IMR-90 (cell line): ENCODE measurements at regions not wholly inside any gene's neighbourhood (a gene's known extent, or its start where the extent isn't known, plus 50 kb on each side); places are given as distances from the start of the nearest gene placed in this dataset.

Experiments
- ATAC-seq: fragments of 200-7000 bp; cut with Tn5 transposase; 2 replicates; pipeline ENCODE4 v1.9.1; 2020; ENCODE audit warnings: low read depth, mild to moderate bottlenecking, moderate library complexity
- BruUV-seq: library from RNA; stranded (reverse); fragments of 400-500 nt; replicated peaks from 2 replicates; lab custom pipeline; 2021; lab: Mats Ljungman, UMichigan
- CTCF ChIA-PET: fragments of 300-600 bp; formaldehyde crosslinking; extraction: SDS; loops from one replicate; lab custom pipeline; 2021; ENCODE audit warnings: antibody characterized with exemption; lab: Yijun Ruan, JAX
- POLR2A ChIA-PET: fragments of 300-600 bp; sonication (Branson Sonifier 250); formaldehyde crosslinking; loops from one replicate; lab custom pipeline; 2022; ENCODE audit warnings: antibody characterized with exemption; ENCODE audit not compliant: unreplicated experiment; lab: Charles Lee
- DNase-seq: peaks from one replicate; pipeline ENCODE4 v3.0.0; 2013
- H2AFZ ChIP-seq: replicated peaks from 2 replicates; pipeline ENCODE3; 2013; ENCODE audit warnings: low read length, mild to moderate bottlenecking; ENCODE audit not compliant: poor library complexity
- H2AK5ac ChIP-seq: 2 replicates; pipeline ENCODE4 v1.6.1; 2013; ENCODE audit warnings: low read depth, low read length, inconsistent platforms
- H2AK9ac ChIP-seq: replicated peaks from 2 replicates; pipeline ENCODE3; 2013; ENCODE audit warnings: mild to moderate bottlenecking, low read depth, low read length, moderate library complexity; ENCODE audit not compliant: poor library complexity
- H2BK120ac ChIP-seq: 2 replicates; pipeline ENCODE4 v1.6.1; 2013; ENCODE audit warnings: low read depth, low read length, inconsistent platforms
- H2BK15ac ChIP-seq: 3 replicates; pipeline ENCODE4 v1.6.1; 2013; ENCODE audit warnings: low read depth, low read length, inconsistent platforms
- H2BK20ac ChIP-seq: 2 replicates; pipeline ENCODE4 v1.6.1; 2013; ENCODE audit warnings: low read depth, mild to moderate bottlenecking, inconsistent platforms, low read length, moderate library complexity
- H2BK5ac ChIP-seq: 2 replicates; pipeline ENCODE4 v1.6.1; 2013; ENCODE audit warnings: mild to moderate bottlenecking, low read depth, low read length, inconsistent platforms; ENCODE audit not compliant: poor library complexity, severe bottlenecking
- H3K14ac ChIP-seq: replicated peaks from 2 replicates; pipeline ENCODE4 v1.6.1; 2013; ENCODE audit warnings: low read depth, low read length, inconsistent platforms
- H3K18ac ChIP-seq: 2 replicates; pipeline ENCODE4 v1.6.1; 2013; ENCODE audit warnings: low read depth, low read length, control low read depth
- H3K23ac ChIP-seq: 2 replicates; pipeline ENCODE4 v1.6.1; 2013; ENCODE audit warnings: low read depth, low read length, inconsistent platforms
- H3K27ac ChIP-seq: 2 replicates; pipeline ENCODE4 v1.5.1; 2013; ENCODE audit warnings: mild to moderate bottlenecking, control low read depth, low read length; ENCODE audit not compliant: insufficient read depth
- H3K27me3 ChIP-seq: 2 replicates; pipeline ENCODE4 v1.6.1; 2013; ENCODE audit warnings: low read length; ENCODE audit not compliant: control insufficient read depth, insufficient read depth
- H3K36me3 ChIP-seq: 2 replicates; pipeline ENCODE4 v1.6.1; 2013; ENCODE audit warnings: low read length, mixed read lengths; ENCODE audit not compliant: control insufficient read depth, insufficient read depth
- H3K4ac ChIP-seq: 2 replicates; pipeline ENCODE4 v1.6.1; 2013; ENCODE audit warnings: low read depth, low read length, inconsistent platforms
- H3K4me1 ChIP-seq: 2 replicates; pipeline ENCODE4 v1.6.1; 2013; ENCODE audit warnings: low read length, mixed read lengths; ENCODE audit not compliant: control insufficient read depth, insufficient read depth
- H3K4me2 ChIP-seq: 2 replicates; pipeline ENCODE4 v1.6.1; 2013; ENCODE audit warnings: low read depth, mild to moderate bottlenecking, control low read depth, low read length, moderate library complexity
- H3K4me3 ChIP-seq: 2 replicates; pipeline ENCODE4 v1.5.1; 2013; ENCODE audit warnings: low read depth, mild to moderate bottlenecking, control low read depth, low read length, moderate library complexity; ENCODE audit not compliant: insufficient read depth
- H3K56ac ChIP-seq: 2 replicates; pipeline ENCODE4 v1.6.1; 2013; ENCODE audit warnings: low read length, inconsistent platforms; ENCODE audit not compliant: insufficient read depth; ENCODE audit errors: extremely low read depth
- H3K79me1 ChIP-seq, 2 experiments: 2 replicates each; pipeline ENCODE4 v1.6.1; 2013; ENCODE audit warnings: low read length in 2 of 2, inconsistent platforms in 1 of 2, low read depth in 1 of 2
- H3K9ac ChIP-seq: 2 replicates; pipeline ENCODE4 v1.6.1; 2013; ENCODE audit warnings: low read depth, low read length, control low read depth
- H3K9me1 ChIP-seq: 2 replicates; pipeline ENCODE4 v1.6.1; 2013; ENCODE audit warnings: low read length, inconsistent platforms; ENCODE audit not compliant: insufficient read depth
- H3K9me3 ChIP-seq: 2 replicates; pipeline ENCODE4 v1.6.1; 2013; ENCODE audit warnings: low read length; ENCODE audit not compliant: control insufficient read depth, insufficient read depth
- H4K20me1 ChIP-seq: 2 replicates; pipeline ENCODE4 v1.6.1; 2013; ENCODE audit warnings: low read length, inconsistent platforms; ENCODE audit not compliant: insufficient read depth
- H4K5ac ChIP-seq: 2 replicates; pipeline ENCODE4 v1.6.1; 2013; ENCODE audit warnings: mild to moderate bottlenecking, low read depth, low read length, control low read depth
- H4K8ac ChIP-seq, 2 experiments: 2 replicates each; pipeline ENCODE4 v1.6.1; 2013; ENCODE audit warnings: low read depth in 2 of 2, low read length in 2 of 2, control low read depth in 1 of 2, inconsistent platforms in 1 of 2
- H4K91ac ChIP-seq: 2 replicates; pipeline ENCODE4 v1.6.1; 2013; ENCODE audit warnings: low read depth, low read length, inconsistent platforms; ENCODE audit not compliant: insufficient read depth
- BHLHE40 ChIP-seq: fragments of 150-350 bp; IDR thresholded peaks from 2 replicates; pipeline ENCODE4 v1.6.1; 2016; ENCODE audit warnings: mild to moderate bottlenecking, low read depth, low read length
- CEBPB ChIP-seq: IDR thresholded peaks from 2 replicates; pipeline ENCODE4 v1.6.1; 2012; ENCODE audit warnings: low read depth, low read length, improper control_type of control experiment
- CHD1 ChIP-seq: IDR thresholded peaks from 2 replicates; pipeline ENCODE4 v1.6.1; 2012; ENCODE audit warnings: low read depth, low read length, improper control_type of control experiment
- FOS ChIP-seq: fragments of 150-350 bp; IDR thresholded peaks from 2 replicates; pipeline ENCODE4 v1.6.1; 2016; ENCODE audit warnings: low read depth, low read length
- MAFK ChIP-seq: IDR thresholded peaks from 2 replicates; pipeline ENCODE4 v1.6.1; 2012; ENCODE audit warnings: low read depth, low read length, improper control_type of control experiment
- MAZ ChIP-seq: IDR thresholded peaks from 2 replicates; pipeline ENCODE4 v1.6.1; 2012; ENCODE audit warnings: low read depth, mild to moderate bottlenecking, low read length, improper control_type of control experiment, moderate library complexity, borderline replicate concordance
- MXI1 ChIP-seq: IDR thresholded peaks from 2 replicates; pipeline ENCODE4 v1.6.1; 2012; ENCODE audit warnings: low read depth, mild to moderate bottlenecking, low read length, moderate library complexity, borderline replicate concordance
- NFE2L2 ChIP-seq: fragments of 150-350 bp; IDR thresholded peaks from 2 replicates; pipeline ENCODE4 v1.6.1; 2016; ENCODE audit warnings: low read depth, mild to moderate bottlenecking, low read length
- POLR2A ChIP-seq: IDR thresholded peaks from 2 replicates; pipeline ENCODE4 v1.6.1; 2012; ENCODE audit warnings: mild to moderate bottlenecking, low read depth, low read length
- RAD21 ChIP-seq: IDR thresholded peaks from 2 replicates; pipeline ENCODE4 v1.6.1; 2012; ENCODE audit warnings: low read length, improper control_type of control experiment
- RCOR1 ChIP-seq: IDR thresholded peaks from 2 replicates; pipeline ENCODE4 v1.6.1; 2012; ENCODE audit warnings: mild to moderate bottlenecking, low read length, improper control_type of control experiment; ENCODE audit not compliant: insufficient replicate concordance
- RFX5 ChIP-seq: IDR thresholded peaks from 2 replicates; pipeline ENCODE4 v1.8.0; 2012; ENCODE audit warnings: low read depth, mild to moderate bottlenecking, low read length, moderate library complexity
- SMC3 ChIP-seq: fragments of 150-350 bp; IDR thresholded peaks from 2 replicates; pipeline ENCODE4 v1.6.1; 2016; ENCODE audit warnings: low read depth, mild to moderate bottlenecking, antibody characterized with exemption, low read length, moderate library complexity
- dilution Hi-C: fragments of 300-500 bp; cut with HindIII; formaldehyde crosslinking; loops from one replicate; pipeline ENCODE4 v1.14.3; 2018; ENCODE audit warnings: low sequenced_read_pairs; ENCODE audit not compliant: unreplicated experiment
- in situ Hi-C: fragments of 300-500 bp; cut with MboI; formaldehyde crosslinking; loops from 3 replicates; pipeline ENCODE4 v1.14.3; 2019; ENCODE audit warnings: low sequenced_read_pairs, inconsistent platforms, mixed read lengths
- intact Hi-C: fragments of 100-400 bp; cut with micrococcal nuclease; formaldehyde crosslinking; loops from 2 replicates; pipeline ENCODE4 v1.10.0; 2022
- TF ChIP-seq, protein P1 (sequence below): fragments of 150-350 bp; IDR thresholded peaks from 2 replicates; pipeline ENCODE4 v1.6.1; 2017; ENCODE audit warnings: mild to moderate bottlenecking, antibody characterized with exemption, low read length, low read depth
- TF ChIP-seq, protein P2 (sequence below): conservative IDR thresholded peaks from 2 replicates; pipeline ENCODE4 v1.5.1; 2012; ENCODE audit warnings: mild to moderate bottlenecking, low read depth, low read length, improper control_type of control experiment
- TF ChIP-seq, protein P3 (sequence below): fragments of 150-350 bp; IDR thresholded peaks from 2 replicates; pipeline ENCODE4 v1.6.1; 2016; ENCODE audit warnings: low read depth, mild to moderate bottlenecking, low read length, moderate library complexity, borderline replicate concordance

DNA sequence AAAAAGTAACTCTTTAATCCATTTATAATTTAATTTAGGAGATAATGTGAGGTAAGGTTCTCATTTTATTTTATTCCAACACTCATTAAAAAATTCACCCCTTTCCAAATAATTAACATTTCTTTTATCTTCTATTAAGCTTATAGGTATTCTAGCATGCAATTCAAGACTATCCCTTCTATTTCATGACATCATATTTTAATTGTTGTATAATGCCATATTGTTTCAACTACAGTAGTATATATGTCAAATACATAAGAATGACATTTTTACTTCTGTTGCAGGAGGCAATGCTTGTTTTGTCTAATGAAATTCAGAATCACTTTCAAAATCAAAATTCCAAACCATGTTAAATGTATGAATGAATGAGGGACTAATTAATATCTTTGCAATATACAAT, 76.2 kb downstream of the MAFB start:
- H3K9me1 ChIP-seq = no peaks in the 10 kb centered on the region
- in situ Hi-C loops (no loop called here), intact Hi-C loops (loop anchor here (5.0 kb wide), 1 partner anchor 1506 kb away; no protein-coding TSS in a partner anchor), dilution Hi-C loops (no loop called here)
- no peak overlapping the region for H2BK120ac ChIP-seq
- H3K4me2 ChIP-seq = no peak overlapping the region
- H2AFZ ChIP-seq = no peak overlapping the region
- ChIA-PET CTCF (no interaction called here), POLR2A (no interaction called here)
- no peaks in the 10 kb centered on the region for H3K36me3 ChIP-seq
- H3K56ac ChIP-seq = no peak overlapping the region
- H3K4me3 ChIP-seq = no peak overlapping the region
- H2BK20ac ChIP-seq = no peak overlapping the region
- H4K5ac ChIP-seq = no peak overlapping the region
- no peak overlapping the region for H3K18ac ChIP-seq
- no peak overlapping the region for H3K14ac ChIP-seq
- TF ChIP-seq, protein P1, sequence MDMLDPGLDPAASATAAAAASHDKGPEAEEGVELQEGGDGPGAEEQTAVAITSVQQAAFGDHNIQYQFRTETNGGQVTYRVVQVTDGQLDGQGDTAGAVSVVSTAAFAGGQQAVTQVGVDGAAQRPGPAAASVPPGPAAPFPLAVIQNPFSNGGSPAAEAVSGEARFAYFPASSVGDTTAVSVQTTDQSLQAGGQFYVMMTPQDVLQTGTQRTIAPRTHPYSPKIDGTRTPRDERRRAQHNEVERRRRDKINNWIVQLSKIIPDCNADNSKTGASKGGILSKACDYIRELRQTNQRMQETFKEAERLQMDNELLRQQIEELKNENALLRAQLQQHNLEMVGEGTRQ = no peak
- TF ChIP-seq RFX5 = no peak
- TF ChIP-seq, protein P2, sequence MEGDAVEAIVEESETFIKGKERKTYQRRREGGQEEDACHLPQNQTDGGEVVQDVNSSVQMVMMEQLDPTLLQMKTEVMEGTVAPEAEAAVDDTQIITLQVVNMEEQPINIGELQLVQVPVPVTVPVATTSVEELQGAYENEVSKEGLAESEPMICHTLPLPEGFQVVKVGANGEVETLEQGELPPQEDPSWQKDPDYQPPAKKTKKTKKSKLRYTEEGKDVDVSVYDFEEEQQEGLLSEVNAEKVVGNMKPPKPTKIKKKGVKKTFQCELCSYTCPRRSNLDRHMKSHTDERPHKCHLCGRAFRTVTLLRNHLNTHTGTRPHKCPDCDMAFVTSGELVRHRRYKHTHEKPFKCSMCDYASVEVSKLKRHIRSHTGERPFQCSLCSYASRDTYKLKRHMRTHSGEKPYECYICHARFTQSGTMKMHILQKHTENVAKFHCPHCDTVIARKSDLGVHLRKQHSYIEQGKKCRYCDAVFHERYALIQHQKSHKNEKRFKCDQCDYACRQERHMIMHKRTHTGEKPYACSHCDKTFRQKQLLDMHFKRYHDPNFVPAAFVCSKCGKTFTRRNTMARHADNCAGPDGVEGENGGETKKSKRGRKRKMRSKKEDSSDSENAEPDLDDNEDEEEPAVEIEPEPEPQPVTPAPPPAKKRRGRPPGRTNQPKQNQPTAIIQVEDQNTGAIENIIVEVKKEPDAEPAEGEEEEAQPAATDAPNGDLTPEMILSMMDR = no peak
- TF ChIP-seq BHLHE40 = no peak
- TF ChIP-seq NFE2L2 = no peak
- TF ChIP-seq MAZ = no peak
- no peak for TF ChIP-seq FOS
- TF ChIP-seq SMC3 = no peak
- no peak for TF ChIP-seq MAFK
- TF ChIP-seq POLR2A = no peak
- no peak for TF ChIP-seq RAD21
- TF ChIP-seq, protein P3, sequence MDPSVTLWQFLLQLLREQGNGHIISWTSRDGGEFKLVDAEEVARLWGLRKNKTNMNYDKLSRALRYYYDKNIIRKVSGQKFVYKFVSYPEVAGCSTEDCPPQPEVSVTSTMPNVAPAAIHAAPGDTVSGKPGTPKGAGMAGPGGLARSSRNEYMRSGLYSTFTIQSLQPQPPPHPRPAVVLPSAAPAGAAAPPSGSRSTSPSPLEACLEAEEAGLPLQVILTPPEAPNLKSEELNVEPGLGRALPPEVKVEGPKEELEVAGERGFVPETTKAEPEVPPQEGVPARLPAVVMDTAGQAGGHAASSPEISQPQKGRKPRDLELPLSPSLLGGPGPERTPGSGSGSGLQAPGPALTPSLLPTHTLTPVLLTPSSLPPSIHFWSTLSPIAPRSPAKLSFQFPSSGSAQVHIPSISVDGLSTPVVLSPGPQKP = no peak
- no peak for TF ChIP-seq CHD1
- TF ChIP-seq RCOR1 = no peak
- TF ChIP-seq CEBPB = no peak
- no peak for TF ChIP-seq MXI1
- no peak overlapping the region for H3K9ac ChIP-seq
- H3K9me3 ChIP-seq = no peaks in the 10 kb centered on the region
- H4K91ac ChIP-seq = no peak overlapping the region
- no peak overlapping the region for H2BK5ac ChIP-seq
- H3K23ac ChIP-seq = no peak overlapping the region
- H3K4ac ChIP-seq = no peak overlapping the region
- no peak overlapping the region for H2BK15ac ChIP-seq
- H2AK9ac ChIP-seq = no peak overlapping the region
- H3K79me1 ChIP-seq = no peaks in the 10 kb centered on the region
- DNase-seq (no peak), ATAC-seq (no peak)
- BruUV-seq = no TSS peak
- no peaks in the 10 kb centered on the region for H3K27me3 ChIP-seq
- no peak overlapping the region for H3K27ac ChIP-seq
- H2AK5ac ChIP-seq = no peak overlapping the region
- no peaks in the 10 kb centered on the region for H4K20me1 ChIP-seq
- no peak overlapping the region for H4K8ac ChIP-seq
- no peaks in the 10 kb centered on the region for H3K4me1 ChIP-seq
